Stimulated activated naive CD8-positive, alpha-beta T cell treated with anti-CD3 and anti-CD28 coated beads, Interleukin-15, amount 100 ng/mL, for 72 hours (primary cell): ENCODE measurements at regions not wholly inside any gene's neighbourhood (a gene's known extent, or its start where the extent isn't known, plus 50 kb on each side); places are given as distances from the start of the nearest gene placed in this dataset.

Experiments
- ATAC-seq: fragments of 150-1000 bp; cut with Tn5 transposase; 2 replicates; pipeline ENCODE4 v1.10.0; 2021; ENCODE audit warnings: mild to moderate bottlenecking, moderate library complexity
- DNase-seq, 2 donors: peaks; one replicate each; pipeline ENCODE4 v3.0.0; 2021 to 2022
- H3K27ac Mint-ChIP-seq, 2 donors: one replicate each; pipeline ENCODE4 v1.8.0; 2022; ENCODE audit warnings: mild to moderate bottlenecking in 2 of 2, mixed read lengths in 2 of 2, moderate library complexity in 2 of 2
- H3K27me3 Mint-ChIP-seq: one replicate; pipeline ENCODE4 v1.8.0; 2022; ENCODE audit warnings: mixed read lengths
- H3K4me1 Mint-ChIP-seq: one replicate; pipeline ENCODE4 v1.8.0; 2022; ENCODE audit warnings: mild to moderate bottlenecking, mixed read lengths
- H3K4me3 Mint-ChIP-seq, 2 donors: one replicate each; pipeline ENCODE4 v1.8.0; 2022; ENCODE audit warnings: mild to moderate bottlenecking in 2 of 2, mixed read lengths in 2 of 2, moderate library complexity in 1 of 2
- H3K9me3 Mint-ChIP-seq, 2 donors: one replicate each; pipeline ENCODE4 v1.8.0; 2022; ENCODE audit warnings: mixed read lengths in 2 of 2

DNA sequence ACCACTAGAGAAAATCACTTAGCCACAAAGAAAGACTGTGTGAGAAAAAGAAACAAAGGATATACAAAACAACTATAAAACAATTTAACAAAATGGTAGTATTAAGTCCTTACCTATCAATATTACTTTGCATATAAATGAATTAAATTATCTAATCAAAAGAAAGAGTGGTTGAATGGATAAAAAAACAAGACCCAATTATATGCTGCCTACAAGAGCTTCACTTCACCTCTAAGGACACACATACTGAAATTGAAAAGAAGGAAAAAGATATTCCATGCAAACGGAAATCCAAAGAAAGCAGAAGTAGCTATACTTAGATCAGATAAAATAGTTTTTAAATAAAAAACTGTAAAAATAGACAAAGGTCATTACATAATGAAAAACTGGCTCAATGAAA is 134.9 kb upstream of the CCDC196 start:
- Mint-ChIP-seq H3K27ac (no peak overlapping the region), H3K4me1 (no peaks in the 10 kb centered on the region), H3K27me3 (no peaks in the 10 kb centered on the region), H3K9me3 (peaks cover 22 to 24% of the 10 kb centered on the region in 2 donors), H3K4me3 (no peak overlapping the region)
- no peak for DNase-seq
- no peak for ATAC-seq

DNA sequence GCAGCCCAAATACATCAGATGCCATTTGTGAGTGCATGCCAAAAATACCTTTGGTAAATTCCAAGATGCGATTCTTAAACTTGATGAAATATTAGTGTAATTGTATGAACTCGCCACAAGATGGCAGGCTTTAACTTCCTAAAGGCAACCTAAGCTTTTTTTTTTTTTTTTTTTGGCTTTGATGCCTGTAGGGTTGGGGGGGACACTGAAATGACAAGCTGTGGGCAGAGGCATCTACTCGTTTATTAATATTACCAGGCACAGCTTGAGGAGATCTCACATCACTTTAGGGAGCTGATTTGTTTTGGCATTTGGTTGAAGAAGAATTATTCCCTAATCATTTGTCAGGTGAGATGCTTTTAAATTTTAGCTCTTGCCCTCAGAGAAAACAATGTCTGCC is 126.7 kb upstream of the CCDC196 start:
- DNase-seq, result peak in 1 of 2 donors; percentile 3
- no peak overlapping the region for H3K27ac Mint-ChIP-seq
- no peak for ATAC-seq
- H3K27me3 Mint-ChIP-seq, result no peaks in the 10 kb centered on the region
- no peaks in the 10 kb centered on the region for H3K4me1 Mint-ChIP-seq
- H3K9me3 Mint-ChIP-seq, result no peaks in the 10 kb centered on the region
- no peak overlapping the region for H3K4me3 Mint-ChIP-seq

DNA sequence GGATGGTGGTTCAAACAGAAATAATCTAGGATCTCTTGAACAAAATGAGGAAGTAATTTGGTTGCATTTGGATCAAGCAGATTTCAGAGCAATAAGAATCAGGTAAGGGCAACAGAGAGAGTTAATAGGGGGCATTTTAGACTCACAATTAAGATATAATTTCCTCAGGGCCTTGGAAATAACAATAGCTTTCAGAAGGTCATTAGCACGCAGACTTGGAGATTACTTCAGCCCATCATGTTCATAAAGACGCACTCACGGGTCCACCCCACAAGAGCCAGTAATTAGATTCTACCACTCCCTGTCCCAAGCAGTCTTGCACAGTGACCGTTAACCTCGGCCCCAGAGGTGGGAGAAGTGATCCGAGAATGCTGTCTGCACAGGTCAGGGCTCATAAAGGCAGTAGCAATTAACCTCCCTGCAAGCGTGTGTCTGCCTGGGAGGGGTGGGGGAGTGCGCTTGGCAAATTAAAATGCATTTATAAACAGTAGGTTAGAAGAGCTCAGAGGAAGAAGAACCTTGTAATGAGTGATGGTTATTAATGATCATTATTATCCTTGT is 125.7 kb upstream of the CCDC196 start:
- H3K9me3 Mint-ChIP-seq, result no peaks in the 10 kb centered on the region
- ATAC-seq, result no peak
- H3K4me3 Mint-ChIP-seq, result no peak overlapping the region
- no peaks in the 10 kb centered on the region for H3K27me3 Mint-ChIP-seq
- H3K4me1 Mint-ChIP-seq, result no peaks in the 10 kb centered on the region
- no peak for DNase-seq
- H3K27ac Mint-ChIP-seq, result no peak overlapping the region

DNA sequence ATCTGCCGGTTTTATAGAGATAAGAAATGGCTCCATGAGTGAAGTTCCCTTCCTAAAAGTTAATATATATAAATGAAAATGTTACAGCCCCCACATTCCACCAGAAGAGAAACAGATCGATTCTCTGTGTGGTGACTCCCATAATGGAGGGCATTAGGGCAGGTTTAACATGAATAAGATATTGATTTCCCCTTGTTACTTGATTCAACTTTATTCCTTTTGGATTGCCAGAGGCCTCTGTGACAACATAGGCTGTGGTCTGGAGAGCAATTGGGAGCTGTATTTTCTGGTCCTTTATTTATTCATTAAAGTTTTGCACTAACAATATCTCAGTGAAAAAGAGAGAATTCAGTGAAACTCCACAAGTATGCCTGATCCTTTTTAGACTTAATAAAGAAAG is 125.2 kb upstream of the CCDC196 start:
- Mint-ChIP-seq H3K4me3 (no peak overlapping the region), H3K27ac (no peak overlapping the region), H3K4me1 (no peaks in the 10 kb centered on the region), H3K9me3 (no peaks in the 10 kb centered on the region), H3K27me3 (no peaks in the 10 kb centered on the region)
- DNase-seq (no peak), ATAC-seq (no peak)

DNA sequence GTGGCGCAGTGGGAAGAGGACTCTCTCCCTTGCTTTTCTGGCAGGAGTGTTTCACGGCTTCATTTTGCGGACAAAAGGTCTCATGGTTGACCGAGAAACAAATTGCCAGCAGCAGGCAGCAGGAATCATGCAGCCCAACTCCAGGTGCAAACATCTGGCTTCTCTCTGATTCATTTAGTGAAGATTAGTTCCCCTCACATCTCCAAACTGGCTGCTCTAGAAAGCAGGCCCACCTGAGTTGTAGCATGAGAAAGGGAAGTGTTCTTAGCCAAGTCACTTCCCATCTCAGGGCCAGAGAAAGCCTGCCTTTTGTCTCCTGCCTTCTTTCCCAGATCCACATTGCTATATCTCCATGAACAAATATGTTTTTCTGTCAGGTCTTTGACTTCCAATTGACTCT is 120.8 kb upstream of the CCDC196 start:
- Mint-ChIP-seq H3K9me3 (no peaks in the 10 kb centered on the region), H3K4me3 (no peak overlapping the region), H3K4me1 (no peaks in the 10 kb centered on the region), H3K27ac (peak overlapping the region in 1 of 2 donors; percentile 24), H3K27me3 (no peaks in the 10 kb centered on the region)
- ATAC-seq, result no peak
- no peak for DNase-seq

DNA sequence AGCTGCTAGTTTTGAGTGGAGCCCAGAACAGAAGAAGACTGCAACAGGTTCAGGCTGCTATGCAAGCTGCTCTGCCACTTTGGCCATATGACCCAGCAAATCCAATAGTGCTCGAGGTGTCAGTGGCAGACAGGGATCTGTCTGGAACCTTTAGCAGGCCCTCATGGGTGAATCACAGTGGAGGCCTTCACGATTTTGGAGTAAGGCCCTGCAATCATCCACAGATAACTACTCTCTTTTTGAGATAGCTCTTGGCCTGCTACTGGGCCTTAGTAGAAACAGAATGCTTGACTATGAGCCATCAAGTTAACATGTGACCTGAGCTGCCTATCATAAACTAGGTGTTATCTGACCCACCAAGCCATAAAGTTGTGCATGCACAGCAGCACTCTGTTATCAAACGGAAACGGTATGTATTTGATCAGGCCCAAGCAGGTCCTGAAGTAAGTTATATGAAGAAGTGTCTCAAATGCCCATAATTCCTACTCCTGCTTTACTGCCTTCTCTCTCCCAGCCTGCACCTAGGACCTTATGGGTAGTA is 116.9 kb upstream of the CCDC196 start:
- ATAC-seq (no peak), DNase-seq (no peak)
- H3K27ac Mint-ChIP-seq, result no peak overlapping the region
- H3K27me3 Mint-ChIP-seq, result no peaks in the 10 kb centered on the region
- H3K4me3 Mint-ChIP-seq, result no peak overlapping the region
- no peaks in the 10 kb centered on the region for H3K4me1 Mint-ChIP-seq
- no peaks in the 10 kb centered on the region for H3K9me3 Mint-ChIP-seq

DNA sequence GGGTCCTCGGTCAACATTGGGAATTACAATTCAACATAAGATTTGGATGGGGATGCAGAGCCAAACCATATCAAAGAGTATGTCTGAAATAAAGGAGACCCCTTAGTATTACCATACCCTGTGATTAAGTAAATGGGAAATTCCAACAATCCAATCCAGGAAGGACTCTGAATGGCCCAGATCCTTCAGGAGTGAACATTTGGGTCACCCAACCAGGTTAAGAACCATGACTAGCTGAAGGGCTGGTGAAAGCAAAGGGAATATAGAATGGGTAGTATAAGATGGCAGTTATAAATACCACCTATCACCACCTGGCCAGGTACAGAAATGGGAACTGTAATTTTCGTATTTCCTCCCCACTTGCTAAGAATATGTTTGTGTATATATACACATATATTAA is 114.4 kb upstream of the CCDC196 start:
- Mint-ChIP-seq H3K9me3 (no peaks in the 10 kb centered on the region), H3K4me3 (no peak overlapping the region), H3K4me1 (no peaks in the 10 kb centered on the region), H3K27me3 (no peaks in the 10 kb centered on the region), H3K27ac (no peak overlapping the region)
- ATAC-seq (no peak), DNase-seq (no peak)

DNA sequence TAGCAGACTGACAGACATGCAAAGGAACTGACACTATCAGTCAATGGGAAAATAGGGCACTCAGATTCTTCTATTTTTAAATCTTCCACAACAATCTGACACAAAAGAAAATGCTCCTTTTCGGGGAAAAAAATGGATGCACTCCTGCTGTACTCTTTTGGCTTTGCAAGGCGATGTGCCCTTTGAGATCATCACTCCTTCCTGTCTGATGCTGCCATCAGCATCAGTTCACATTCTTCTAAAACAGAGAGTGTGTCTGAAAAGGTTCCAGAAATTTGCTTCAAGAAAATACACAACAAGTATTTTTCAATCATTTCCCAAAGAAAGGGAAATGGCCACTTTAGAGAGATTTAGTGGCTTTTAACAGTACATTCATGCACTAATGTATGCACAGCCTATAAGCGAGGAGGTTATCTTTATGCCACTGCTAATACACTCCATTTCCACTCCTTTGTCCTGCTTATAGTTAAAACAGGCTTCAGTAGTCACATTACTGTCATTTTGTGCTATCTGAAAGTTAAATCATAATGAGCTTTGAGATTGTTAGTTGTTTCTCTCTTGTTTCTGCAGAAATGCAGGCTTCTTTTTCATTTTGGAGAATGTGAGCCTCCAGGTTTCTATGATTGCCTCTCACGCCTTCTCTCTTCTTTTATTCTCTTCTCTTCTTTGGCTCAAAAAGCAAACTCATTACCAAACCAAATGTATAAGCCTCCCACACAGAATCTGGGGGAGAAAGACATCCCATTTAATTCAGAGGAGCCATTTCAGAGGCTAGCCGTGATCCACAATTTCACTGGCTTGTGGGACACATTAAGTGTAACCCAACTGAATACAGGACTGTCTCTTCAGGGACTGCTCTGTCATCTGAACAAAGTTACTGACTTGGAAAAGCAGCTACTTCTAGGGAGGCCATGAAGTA is 110.9 kb upstream of the CCDC196 start:
- ATAC-seq, result no peak
- no peaks in the 10 kb centered on the region for H3K9me3 Mint-ChIP-seq
- no peaks in the 10 kb centered on the region for H3K4me1 Mint-ChIP-seq
- H3K27ac Mint-ChIP-seq, result no peak overlapping the region
- no peak for DNase-seq
- H3K4me3 Mint-ChIP-seq, result no peak overlapping the region
- H3K27me3 Mint-ChIP-seq, result no peaks in the 10 kb centered on the region

DNA sequence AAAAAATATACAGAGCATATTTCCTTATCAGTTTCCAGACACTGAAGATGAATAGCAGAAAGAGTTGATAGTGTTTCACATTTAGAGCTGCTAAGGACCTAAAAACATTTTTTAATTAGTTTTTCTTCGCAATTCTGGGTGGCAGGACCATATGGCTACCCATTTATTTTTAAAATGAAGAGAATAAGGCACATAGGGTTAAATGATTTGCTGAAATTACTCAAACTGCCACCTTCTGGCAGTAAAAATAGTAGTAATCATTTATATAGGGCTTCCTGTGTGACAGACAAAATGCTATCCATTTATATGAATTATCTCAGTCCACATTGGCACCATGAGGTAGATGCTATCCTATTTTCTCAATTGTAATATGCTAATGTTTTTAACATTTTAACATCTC is 108.6 kb upstream of the CCDC196 start:
- Mint-ChIP-seq H3K9me3 (no peaks in the 10 kb centered on the region), H3K27me3 (no peaks in the 10 kb centered on the region), H3K4me3 (no peak overlapping the region), H3K4me1 (no peaks in the 10 kb centered on the region), H3K27ac (no peak overlapping the region)
- ATAC-seq (no peak), DNase-seq (no peak)

DNA sequence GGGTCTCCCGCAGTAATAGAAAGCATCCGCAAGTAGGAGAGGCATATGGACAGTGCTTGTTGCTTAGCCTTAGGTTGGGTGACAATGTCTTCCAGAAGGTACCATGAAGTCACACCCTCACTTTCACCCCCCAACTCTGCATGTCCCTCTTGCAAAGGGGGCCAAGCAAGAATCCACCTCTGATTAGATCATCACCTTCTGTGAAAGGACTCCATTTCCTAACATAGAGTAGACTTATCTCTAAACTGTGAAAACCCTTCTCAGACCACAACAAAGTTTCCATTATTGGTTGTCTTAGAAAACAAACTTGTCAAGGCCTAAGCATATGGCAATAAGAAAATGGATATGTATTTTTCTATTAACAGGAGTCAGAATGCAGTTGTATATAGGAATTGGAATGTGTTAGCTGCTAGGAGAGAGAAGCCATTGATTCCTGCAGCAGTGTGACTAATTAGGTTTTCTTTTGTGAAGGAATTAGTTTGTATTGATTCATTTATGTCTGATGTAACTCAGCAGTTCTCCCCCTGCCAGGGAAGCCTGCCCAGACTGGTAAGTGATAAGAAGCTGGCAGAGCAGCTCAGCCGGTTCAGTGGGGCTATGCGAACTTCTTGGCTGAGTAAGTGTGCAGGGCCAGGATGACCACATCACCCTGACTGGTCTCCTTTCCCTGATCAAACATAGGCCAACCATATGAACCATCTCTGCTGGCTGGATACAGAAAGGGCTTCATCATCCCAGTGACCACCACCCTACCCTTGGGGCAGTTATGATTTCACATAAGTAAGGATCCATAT is 107.3 kb upstream of the CCDC196 start:
- ATAC-seq, result peak; percentile 75

DNA sequence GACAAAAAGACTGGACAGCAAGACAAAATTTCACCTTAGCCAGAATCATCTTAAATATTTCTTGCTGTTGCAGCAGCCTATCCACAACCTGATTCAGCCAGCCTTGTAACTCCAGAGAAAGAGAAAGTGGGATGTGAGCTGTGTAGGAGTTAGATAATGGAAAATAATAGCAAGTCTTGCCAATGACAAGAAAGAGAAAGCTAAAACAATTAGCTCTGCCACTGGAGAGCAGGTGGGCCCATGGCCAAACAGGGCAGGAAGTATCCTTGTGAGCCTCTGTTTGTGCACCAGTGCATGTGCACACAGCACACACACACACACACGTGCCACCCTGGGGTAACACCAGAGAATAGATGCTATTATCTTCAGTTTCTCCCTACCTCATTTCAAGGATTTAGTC is 106.0 kb upstream of the CCDC196 start:
- Mint-ChIP-seq H3K4me3 (no peak overlapping the region), H3K27me3 (no peaks in the 10 kb centered on the region), H3K4me1 (no peaks in the 10 kb centered on the region), H3K9me3 (no peaks in the 10 kb centered on the region), H3K27ac (peak overlapping the region in 1 of 2 donors; percentile 79)
- DNase-seq, result no peak
- no peak for ATAC-seq

More for the DNA sequence above, 107.3 kb upstream of the CCDC196 start:
- Mint-ChIP-seq H3K27me3 (no peaks in the 10 kb centered on the region), H3K4me3 (no peak overlapping the region), H3K27ac (no peak overlapping the region), H3K4me1 (no peaks in the 10 kb centered on the region), H3K9me3 (no peaks in the 10 kb centered on the region)
- DNase-seq, result no peak

DNA sequence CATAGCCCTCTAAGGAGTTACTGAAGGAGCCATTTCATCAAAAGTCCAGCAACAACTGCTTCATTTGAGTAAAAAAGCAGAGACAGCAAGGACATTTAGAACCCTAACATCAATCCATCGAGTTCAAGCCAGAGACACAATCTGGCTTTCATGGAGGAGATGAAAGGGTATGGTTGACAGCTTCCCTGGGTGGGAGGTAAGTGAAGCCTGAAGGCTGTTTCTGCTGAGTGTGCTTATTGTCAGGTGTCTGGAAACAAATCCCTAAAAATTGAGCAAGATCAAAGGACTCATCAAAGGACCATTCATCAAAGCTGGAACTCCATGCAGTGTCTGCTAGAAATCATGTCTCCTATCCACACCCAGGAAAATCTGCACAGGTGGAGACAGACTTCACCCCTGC is 104.4 kb upstream of the CCDC196 start:
- Mint-ChIP-seq H3K4me3 (no peak overlapping the region), H3K27ac (peak overlapping the region in 1 of 2 donors; percentile 7), H3K9me3 (no peaks in the 10 kb centered on the region), H3K4me1 (no peaks in the 10 kb centered on the region), H3K27me3 (no peaks in the 10 kb centered on the region)
- ATAC-seq (no peak), DNase-seq (no peak)

DNA sequence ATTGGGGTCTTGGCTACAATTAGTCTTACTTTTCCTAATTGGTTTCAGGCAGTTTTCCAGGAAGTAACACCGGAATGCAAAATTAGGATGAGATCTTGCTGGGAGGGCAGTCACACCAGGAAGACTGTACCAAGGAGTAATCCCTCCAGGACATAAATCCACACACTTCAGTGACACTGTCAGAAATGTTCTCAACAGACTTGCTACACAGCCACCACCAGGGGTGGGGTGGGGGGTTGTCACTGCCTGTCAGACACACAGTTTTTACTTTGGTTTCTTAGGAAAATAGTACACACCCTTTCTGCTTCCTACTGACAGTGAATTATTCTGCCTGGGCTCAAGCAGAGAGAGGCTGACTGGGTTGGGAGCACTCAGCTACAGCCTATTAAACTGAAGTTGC is 102.9 kb upstream of the CCDC196 start:
- H3K27me3 Mint-ChIP-seq, result no peaks in the 10 kb centered on the region
- no peak for ATAC-seq
- no peak overlapping the region for H3K27ac Mint-ChIP-seq
- DNase-seq, result no peak
- no peaks in the 10 kb centered on the region for H3K4me1 Mint-ChIP-seq
- H3K4me3 Mint-ChIP-seq, result no peak overlapping the region
- H3K9me3 Mint-ChIP-seq, result no peaks in the 10 kb centered on the region

DNA sequence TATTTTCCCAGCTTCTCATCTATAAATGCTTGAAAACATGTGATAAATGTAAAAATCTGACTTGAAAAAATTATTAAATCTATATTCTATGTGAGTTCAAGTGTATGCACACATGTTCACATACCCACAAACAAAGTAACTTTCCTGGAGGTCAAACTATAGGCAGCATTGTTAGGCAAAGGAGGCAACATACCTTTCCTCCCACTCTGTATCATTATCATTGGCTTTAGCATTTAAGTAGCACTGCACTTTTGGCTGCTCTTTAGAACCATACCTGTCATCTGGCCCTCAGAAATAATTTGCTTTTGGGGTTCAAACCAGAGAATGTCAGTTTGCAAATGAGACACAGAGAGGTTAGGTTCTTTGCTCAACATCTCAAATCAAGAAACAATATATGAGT is 102.4 kb upstream of the CCDC196 start:
- Mint-ChIP-seq H3K4me1 (no peaks in the 10 kb centered on the region), H3K27ac (no peak overlapping the region), H3K27me3 (no peaks in the 10 kb centered on the region), H3K9me3 (no peaks in the 10 kb centered on the region), H3K4me3 (no peak overlapping the region)
- ATAC-seq, result no peak
- no peak for DNase-seq

DNA sequence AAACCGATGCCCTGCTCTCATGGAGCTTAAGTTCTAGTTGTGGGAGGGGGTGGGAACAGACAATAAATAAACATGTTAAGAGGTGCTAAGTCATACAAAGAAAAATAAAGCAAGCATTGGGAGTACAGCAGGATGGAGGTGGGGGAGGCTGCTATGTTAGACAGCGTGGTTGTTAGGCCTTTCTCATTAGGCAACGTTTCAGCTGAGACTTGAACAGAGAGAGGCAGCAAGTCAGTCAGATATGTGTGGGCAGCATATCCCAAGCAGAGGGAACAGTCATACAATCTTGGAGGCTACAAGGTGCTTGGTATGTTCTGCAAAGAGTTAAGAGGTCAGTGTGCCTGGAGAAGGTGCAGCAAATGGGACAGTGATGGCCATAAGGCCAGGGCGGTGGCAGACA is 97.7 kb upstream of the CCDC196 start:
- Mint-ChIP-seq H3K27ac (no peak overlapping the region), H3K9me3 (no peaks in the 10 kb centered on the region), H3K4me3 (no peak overlapping the region), H3K4me1 (no peaks in the 10 kb centered on the region), H3K27me3 (no peaks in the 10 kb centered on the region)
- DNase-seq, result no peak
- ATAC-seq, result no peak

DNA sequence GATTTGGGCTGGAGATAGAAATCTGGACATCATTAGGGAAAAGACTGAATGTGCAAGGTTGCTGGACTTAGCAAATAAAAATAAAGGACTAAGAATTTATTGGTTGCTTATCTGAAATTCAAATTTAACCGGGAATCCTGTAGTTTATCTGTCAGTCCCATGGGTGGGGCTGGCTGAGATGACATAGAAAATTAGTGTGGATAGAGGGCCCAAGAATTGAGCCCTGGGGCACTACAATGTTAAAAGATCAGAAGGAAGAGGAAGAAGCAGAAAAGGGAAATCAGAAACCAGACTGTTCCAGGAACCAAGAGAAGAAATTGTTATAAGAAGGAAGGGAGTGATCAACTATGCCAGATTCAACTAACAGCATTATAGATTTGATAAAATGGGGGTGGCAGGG is 96.7 kb upstream of the CCDC196 start:
- Mint-ChIP-seq H3K4me3 (no peak overlapping the region), H3K27ac (peak overlapping the region in 1 of 2 donors; percentile 47), H3K27me3 (no peaks in the 10 kb centered on the region), H3K4me1 (no peaks in the 10 kb centered on the region), H3K9me3 (no peaks in the 10 kb centered on the region)
- no peak for ATAC-seq
- DNase-seq, result no peak
